ENCODE measurements at regions not wholly inside any gene's neighbourhood (a gene's known extent, or its start where the extent isn't known, plus 50 kb on each side); places are given as distances from the start of the nearest gene placed in this dataset.

- no peak for TF ChIP-seq LEF1 (IDR thresholded peaks at IDR 0.05; ENCODE audit: borderline replicate concordance)
- no peak for TF ChIP-seq NFRKB (IDR thresholded peaks at IDR 0.05)
- no peak for TF ChIP-seq HDGF (IDR thresholded peaks at IDR 0.05; ENCODE audit: borderline replicate concordance)
- no peak for TF ChIP-seq ARNT (IDR thresholded peaks at IDR 0.05)
- TF ChIP-seq FOXA1 (IDR thresholded peaks at IDR 0.05), result no peak
- no peak for TF ChIP-seq SUZ12 (IDR thresholded peaks at IDR 0.05)
- no peak for TF ChIP-seq ZNF384 (IDR thresholded peaks at IDR 0.05)
- TF ChIP-seq ELF4 (IDR thresholded peaks at IDR 0.05), result no peak
- no peak for TF ChIP-seq FOXK2 (IDR thresholded peaks at IDR 0.05)
- TF ChIP-seq FOXM1 (IDR thresholded peaks at IDR 0.05; ENCODE audit: borderline replicate concordance), result no peak
- TF ChIP-seq SP1 (IDR thresholded peaks at IDR 0.05), result no peak
- no peak for TF ChIP-seq L3MBTL2 (conservative IDR thresholded peaks at IDR 0.05)
- no peak for TF ChIP-seq PKNOX1 (IDR thresholded peaks at IDR 0.05)
- no peak for TF ChIP-seq CTBP1 (IDR thresholded peaks at IDR 0.05; ENCODE audit: borderline replicate concordance)
- TF ChIP-seq TARDBP (IDR thresholded peaks at IDR 0.05), result no peak
- CTCF ChIA-PET, result no interaction called here
- POLR2A ChIA-PET, result no interaction called here
- DNase-seq (ENCODE audit: extremely low spot score), result no peak
These were observed 102.8 kb upstream of the F3 start for GRCh38 chr1:94644352-94644751.

DNA sequence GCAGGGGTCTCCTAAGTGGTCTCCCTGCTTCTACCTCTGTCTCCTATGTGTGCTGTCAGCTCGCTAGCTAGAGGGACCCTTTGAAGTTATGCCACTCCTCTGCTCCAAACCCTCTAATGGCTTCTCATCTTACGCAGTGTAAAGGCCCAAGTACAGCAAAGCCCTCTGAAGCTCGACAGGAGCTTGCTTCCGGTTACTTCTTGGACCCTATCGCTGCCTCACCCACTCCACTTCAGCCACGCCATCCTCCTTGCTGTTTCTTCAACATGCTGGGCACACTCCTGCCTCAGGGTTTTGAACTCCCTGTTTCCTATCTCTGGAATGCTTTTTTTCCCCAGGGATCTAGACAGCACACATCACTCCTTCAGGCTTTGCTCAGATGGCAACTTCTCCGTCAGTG, 102.3 kb upstream of the F3 start:
- CTCF ChIA-PET, result no interaction called here
- TF ChIP-seq CTBP1 (IDR thresholded peaks at IDR 0.05; ENCODE audit: borderline replicate concordance) (no peak), L3MBTL2 (conservative IDR thresholded peaks at IDR 0.05) (no peak), FOXK2 (IDR thresholded peaks at IDR 0.05) (no peak), FOXA1 (IDR thresholded peaks at IDR 0.05) (no peak)
- POLR2A ChIA-PET, result no interaction called here
- no peak for DNase-seq (ENCODE audit: extremely low spot score)

DNA sequence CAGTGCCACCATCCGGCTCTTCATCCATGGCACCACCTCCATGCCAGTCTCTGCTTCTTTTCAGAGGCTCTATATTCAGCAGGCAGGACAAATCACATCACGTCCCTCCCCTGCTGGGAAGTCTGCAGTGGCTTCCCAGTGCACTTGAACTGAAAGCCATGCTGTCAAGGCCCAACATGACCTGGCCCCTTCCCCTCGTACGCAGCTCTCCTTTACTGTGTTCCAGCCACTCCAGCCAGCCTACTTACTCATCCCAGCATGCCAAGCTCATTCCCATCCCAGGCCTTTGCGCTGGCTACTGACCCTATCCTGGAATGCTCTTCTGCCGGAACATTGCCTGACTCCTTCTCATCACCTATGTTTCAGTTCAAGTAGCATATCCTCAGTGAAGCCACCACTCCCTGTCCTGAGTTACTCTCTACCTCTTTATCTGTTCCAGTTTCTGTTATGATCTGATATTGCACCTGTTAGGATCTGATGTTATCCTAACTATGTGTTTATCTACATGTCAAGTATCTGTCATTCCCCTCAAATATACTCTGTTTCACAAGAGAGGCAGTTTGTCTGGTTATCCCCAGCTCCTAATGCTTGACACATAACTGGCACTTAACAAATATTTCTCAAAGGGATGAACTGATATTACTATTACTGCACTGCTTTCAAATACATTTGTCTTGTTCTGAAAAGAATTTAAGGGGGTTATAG, 101.2 kb upstream of the F3 start:
- no peak for DNase-seq (ENCODE audit: extremely low spot score)
- POLR2A ChIA-PET, result no interaction called here
- CTCF ChIA-PET, result no interaction called here
- TF ChIP-seq ARNT (IDR thresholded peaks at IDR 0.05), result no peak
- TF ChIP-seq L3MBTL2 (conservative IDR thresholded peaks at IDR 0.05), result no peak
- no peak for TF ChIP-seq NFRKB (IDR thresholded peaks at IDR 0.05)
- TF ChIP-seq ZNF384 (IDR thresholded peaks at IDR 0.05), result no peak
- no peak for TF ChIP-seq LEF1 (IDR thresholded peaks at IDR 0.05; ENCODE audit: borderline replicate concordance)
- TF ChIP-seq BHLHE40 (IDR thresholded peaks at IDR 0.05; ENCODE audit: borderline replicate concordance), result no peak
- TF ChIP-seq FOXA1 (IDR thresholded peaks at IDR 0.05), result no peak
- TF ChIP-seq SUZ12 (IDR thresholded peaks at IDR 0.05), result no peak
- no peak for TF ChIP-seq HDGF (IDR thresholded peaks at IDR 0.05; ENCODE audit: borderline replicate concordance)
- TF ChIP-seq CTBP1 (IDR thresholded peaks at IDR 0.05; ENCODE audit: borderline replicate concordance), result no peak
- no peak for TF ChIP-seq FOXM1 (IDR thresholded peaks at IDR 0.05; ENCODE audit: borderline replicate concordance)
- no peak for TF ChIP-seq FOXK2 (IDR thresholded peaks at IDR 0.05)
- TF ChIP-seq TARDBP (IDR thresholded peaks at IDR 0.05), result no peak
- TF ChIP-seq ELF4 (IDR thresholded peaks at IDR 0.05), result no peak
- no peak for TF ChIP-seq SP1 (IDR thresholded peaks at IDR 0.05)

- no peak for DNase-seq (ENCODE audit: extremely low spot score)
- POLR2A ChIA-PET, result no interaction called here
- TF ChIP-seq FOXA1 (IDR thresholded peaks at IDR 0.05) (no peak), FOXK2 (IDR thresholded peaks at IDR 0.05) (no peak)
- CTCF ChIA-PET, result interaction anchor here (0.5 kb wide), 1 partner anchor 238 kb away, joined by 3 read pairs; no protein-coding TSS in a partner anchor
These were observed 100.4 kb upstream of the F3 start for GRCh38 chr1:94641990-94642389.

GRCh38 chr1:94640125-94640524, 98.6 kb upstream of the F3 start:
- TF ChIP-seq FOXM1 (IDR thresholded peaks at IDR 0.05; ENCODE audit: borderline replicate concordance) (no peak), BHLHE40 (IDR thresholded peaks at IDR 0.05; ENCODE audit: borderline replicate concordance) (no peak), FOXK2 (IDR thresholded peaks at IDR 0.05) (no peak), LEF1 (IDR thresholded peaks at IDR 0.05; ENCODE audit: borderline replicate concordance) (no peak), CTBP1 (IDR thresholded peaks at IDR 0.05; ENCODE audit: borderline replicate concordance) (no peak), ELF4 (IDR thresholded peaks at IDR 0.05) (no peak), ZNF384 (IDR thresholded peaks at IDR 0.05) (no peak), PKNOX1 (IDR thresholded peaks at IDR 0.05) (no peak), ARNT (IDR thresholded peaks at IDR 0.05) (no peak), NFRKB (IDR thresholded peaks at IDR 0.05) (no peak), FOXA1 (IDR thresholded peaks at IDR 0.05) (no peak), SP1 (IDR thresholded peaks at IDR 0.05) (no peak), L3MBTL2 (conservative IDR thresholded peaks at IDR 0.05) (no peak), SUZ12 (IDR thresholded peaks at IDR 0.05) (no peak), HDGF (IDR thresholded peaks at IDR 0.05; ENCODE audit: borderline replicate concordance) (no peak), TARDBP (IDR thresholded peaks at IDR 0.05) (no peak)
- ChIA-PET CTCF (no interaction called here), POLR2A (no interaction called here)
- no peak for DNase-seq (ENCODE audit: extremely low spot score)

DNA sequence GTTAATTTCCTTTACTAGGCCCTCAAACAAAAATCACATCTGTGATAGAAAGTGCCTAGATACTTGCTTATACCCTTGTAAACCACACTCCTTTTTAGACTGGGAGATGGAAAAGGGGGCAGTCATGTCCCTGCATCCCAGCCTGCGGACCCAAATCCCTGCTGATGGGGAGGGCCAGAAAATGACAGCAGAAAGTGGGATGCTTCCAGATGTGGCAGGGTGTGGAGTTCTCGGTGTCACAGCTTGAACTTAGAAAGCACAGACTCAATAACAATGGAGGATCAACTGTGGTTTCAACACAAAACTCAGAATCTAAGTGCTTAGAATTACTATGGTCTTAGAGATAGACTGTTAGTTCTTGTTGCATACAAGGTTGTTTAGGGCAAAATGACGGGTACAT, 95.6 kb upstream of the F3 start:
- POLR2A ChIA-PET, result no interaction called here
- no peak for TF ChIP-seq HDGF (IDR thresholded peaks at IDR 0.05; ENCODE audit: borderline replicate concordance)
- TF ChIP-seq FOXM1 (IDR thresholded peaks at IDR 0.05; ENCODE audit: borderline replicate concordance), result no peak
- TF ChIP-seq L3MBTL2 (conservative IDR thresholded peaks at IDR 0.05), result no peak
- no peak for TF ChIP-seq CTBP1 (IDR thresholded peaks at IDR 0.05; ENCODE audit: borderline replicate concordance)
- TF ChIP-seq BHLHE40 (IDR thresholded peaks at IDR 0.05; ENCODE audit: borderline replicate concordance), result no peak
- no peak for TF ChIP-seq LEF1 (IDR thresholded peaks at IDR 0.05; ENCODE audit: borderline replicate concordance)
- no peak for TF ChIP-seq ZNF384 (IDR thresholded peaks at IDR 0.05)
- no peak for DNase-seq (ENCODE audit: extremely low spot score)
- CTCF ChIA-PET, result no interaction called here

DNA sequence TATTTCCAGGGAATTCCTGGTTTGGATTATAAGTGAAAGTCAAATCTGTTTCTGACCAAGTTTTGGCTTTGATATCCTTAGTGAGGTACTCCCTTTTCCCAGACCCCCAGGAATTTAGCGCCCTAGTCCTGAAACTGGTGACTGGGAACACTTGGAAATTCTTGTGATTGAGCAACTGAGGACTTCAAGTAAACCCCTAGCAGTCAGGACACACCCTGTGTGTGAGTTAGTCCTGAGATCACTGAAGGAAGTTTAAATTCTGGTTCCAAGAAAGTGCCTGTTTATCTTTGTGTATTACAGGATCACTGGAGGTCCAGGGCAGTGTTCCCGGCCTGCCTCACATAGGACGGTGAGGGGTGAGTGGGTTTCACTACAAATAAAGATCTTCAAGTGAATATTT, 95.1 kb upstream of the F3 start:
- POLR2A ChIA-PET, result no interaction called here
- CTCF ChIA-PET, result no interaction called here
- DNase-seq (ENCODE audit: extremely low spot score), result no peak
- TF ChIP-seq PKNOX1 (IDR thresholded peaks at IDR 0.05), result no peak
- no peak for TF ChIP-seq TARDBP (IDR thresholded peaks at IDR 0.05)
- TF ChIP-seq BHLHE40 (IDR thresholded peaks at IDR 0.05; ENCODE audit: borderline replicate concordance), result no peak
- TF ChIP-seq HDGF (IDR thresholded peaks at IDR 0.05; ENCODE audit: borderline replicate concordance), result no peak
- no peak for TF ChIP-seq FOXK2 (IDR thresholded peaks at IDR 0.05)
- no peak for TF ChIP-seq L3MBTL2 (conservative IDR thresholded peaks at IDR 0.05)
- no peak for TF ChIP-seq CTBP1 (IDR thresholded peaks at IDR 0.05; ENCODE audit: borderline replicate concordance)
- TF ChIP-seq NFRKB (IDR thresholded peaks at IDR 0.05), result no peak
- no peak for TF ChIP-seq SUZ12 (IDR thresholded peaks at IDR 0.05)
- TF ChIP-seq LEF1 (IDR thresholded peaks at IDR 0.05; ENCODE audit: borderline replicate concordance), result no peak
- no peak for TF ChIP-seq ARNT (IDR thresholded peaks at IDR 0.05)
- TF ChIP-seq FOXA1 (IDR thresholded peaks at IDR 0.05), result no peak
- TF ChIP-seq FOXM1 (IDR thresholded peaks at IDR 0.05; ENCODE audit: borderline replicate concordance), result no peak
- TF ChIP-seq ELF4 (IDR thresholded peaks at IDR 0.05), result no peak
- no peak for TF ChIP-seq SP1 (IDR thresholded peaks at IDR 0.05)
- TF ChIP-seq ZNF384 (IDR thresholded peaks at IDR 0.05), result no peak
